HG03097 (cell line): ENCODE measurements at regions not wholly inside any gene's neighbourhood (a gene's known extent, or its start where the extent isn't known, plus 50 kb on each side); places are given as distances from the start of the nearest gene placed in this dataset.

Experiments used
- ATAC-seq: cut with Tn5 transposase; IDR thresholded peaks from one replicate; pipeline ENCODE4 v1.9.1; 2021; ENCODE audit not compliant: unreplicated experiment, low FRiP score

GRCh38 chr22:48953103-48953720 lies 874.5 kb downstream of the BRD1 start:
- ATAC-seq: no peak

DNA sequence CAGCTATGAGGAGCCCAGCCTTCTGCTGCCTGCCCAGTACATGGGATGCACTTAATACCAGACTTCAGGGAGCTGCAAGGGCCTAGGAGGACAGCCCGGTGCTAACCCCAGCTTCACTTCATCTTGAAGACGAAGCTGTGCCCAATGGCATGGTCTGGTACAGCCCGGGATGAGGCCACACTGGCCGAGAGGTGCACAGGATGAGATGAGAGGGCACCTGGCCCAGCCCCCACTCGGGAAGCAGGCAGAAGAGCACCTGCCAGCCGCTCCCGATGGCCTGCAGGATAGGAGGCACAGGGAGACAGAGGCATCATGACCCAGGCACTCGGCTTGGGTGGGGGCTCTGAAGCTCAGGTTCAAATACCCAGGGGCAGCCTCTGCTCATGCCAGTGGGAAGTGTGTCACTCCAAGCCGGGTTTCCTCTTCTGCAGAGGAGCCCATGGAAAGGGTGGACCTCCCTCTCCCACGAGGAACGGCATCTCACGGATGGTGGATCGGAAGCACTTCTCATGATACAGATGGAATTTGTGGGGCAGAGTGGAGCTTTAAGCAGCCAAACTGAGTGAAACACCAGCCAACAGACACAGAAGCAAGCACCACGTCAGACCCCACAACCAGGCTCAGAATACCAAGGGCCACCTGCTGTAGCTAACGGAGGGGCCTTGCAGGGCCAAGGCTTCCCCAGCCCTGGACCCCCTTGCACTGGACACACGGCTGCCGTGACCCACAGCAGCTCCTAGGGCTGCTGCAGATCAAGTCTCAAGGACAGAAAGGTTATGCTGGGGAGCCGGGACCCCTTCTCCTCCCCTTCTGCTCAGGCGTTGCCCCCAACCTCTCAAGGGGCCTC lies 875.2 kb downstream of the BRD1 start:
- ATAC-seq: no peak

- no peak for ATAC-seq
Measured at GRCh38 chr22:48951836-48952235, 875.8 kb downstream of the BRD1 start.

DNA sequence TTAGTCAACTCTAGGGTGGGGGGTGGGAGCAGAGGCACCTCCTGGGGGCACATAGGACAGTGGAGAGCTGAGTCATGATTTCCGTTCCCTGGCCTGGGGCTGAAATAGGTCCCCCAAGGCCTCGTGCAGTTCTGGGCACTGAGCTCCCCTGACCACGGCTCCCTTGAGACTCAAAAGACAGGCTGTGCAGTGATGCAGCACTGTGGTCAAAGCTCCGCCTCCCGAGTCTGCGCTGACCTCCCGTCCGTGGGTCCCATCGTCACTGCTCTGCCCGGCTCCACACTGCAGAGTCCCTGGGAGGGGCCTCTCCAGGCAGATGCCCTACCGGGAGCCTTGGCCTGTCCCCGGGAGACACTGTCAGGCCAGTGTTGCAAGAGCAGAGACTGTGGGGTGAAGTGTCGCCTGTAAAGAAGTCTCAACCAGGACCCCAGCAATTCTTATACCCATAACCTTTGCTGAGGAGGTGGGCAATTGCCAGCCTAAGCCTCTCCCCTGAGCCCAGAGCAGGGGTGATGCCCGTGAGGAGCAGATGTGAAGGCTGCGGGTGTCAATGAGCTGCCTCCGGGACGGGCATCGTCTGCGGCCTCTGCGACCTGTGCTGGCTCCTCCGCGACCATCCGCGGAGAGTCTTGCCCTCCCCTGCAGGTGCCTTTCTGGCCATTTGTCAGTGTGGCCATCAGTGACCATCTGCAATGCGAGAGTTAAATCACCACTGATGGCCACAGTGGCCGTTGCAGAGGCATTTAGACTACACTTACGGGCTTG lies 877.3 kb downstream of the BRD1 start:
- ATAC-seq: no peak

DNA sequence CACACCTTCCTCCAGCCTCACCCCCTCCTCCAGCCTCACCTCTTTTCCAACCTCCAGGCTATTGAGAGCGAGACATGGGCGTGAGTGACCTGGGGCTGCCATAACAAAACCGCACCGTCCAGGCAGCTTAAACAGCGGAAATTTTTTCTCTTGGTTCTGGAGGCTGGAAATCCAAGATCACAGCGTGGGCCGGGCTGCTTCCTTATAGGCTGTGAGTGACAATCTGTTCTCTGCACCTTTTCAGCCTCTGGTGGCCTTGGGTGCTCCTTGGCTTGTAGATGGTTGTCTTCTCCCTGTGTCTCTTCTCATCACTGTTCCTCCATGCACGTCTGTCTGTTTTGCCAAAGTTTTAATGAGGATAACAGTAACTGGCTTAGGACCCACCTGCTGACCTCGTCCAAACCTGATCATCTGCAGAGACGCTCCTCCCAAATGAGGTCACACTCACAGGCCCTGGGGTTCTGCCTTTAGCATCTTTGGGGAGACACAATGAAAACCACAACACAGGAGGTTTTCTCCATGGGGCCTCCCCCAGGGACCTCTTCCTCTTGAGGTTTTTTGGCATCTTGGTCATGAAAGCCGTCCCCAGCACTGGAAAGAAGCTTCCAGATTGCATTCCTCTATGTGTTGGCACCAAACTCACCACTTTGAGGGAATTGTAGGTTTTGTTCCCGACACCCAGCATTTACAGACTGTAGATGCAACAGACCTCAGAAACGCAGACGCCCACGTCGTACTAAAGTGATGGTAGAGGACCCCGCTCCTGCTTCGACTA lies 878.1 kb downstream of the BRD1 start:
- ATAC-seq: no peak

DNA sequence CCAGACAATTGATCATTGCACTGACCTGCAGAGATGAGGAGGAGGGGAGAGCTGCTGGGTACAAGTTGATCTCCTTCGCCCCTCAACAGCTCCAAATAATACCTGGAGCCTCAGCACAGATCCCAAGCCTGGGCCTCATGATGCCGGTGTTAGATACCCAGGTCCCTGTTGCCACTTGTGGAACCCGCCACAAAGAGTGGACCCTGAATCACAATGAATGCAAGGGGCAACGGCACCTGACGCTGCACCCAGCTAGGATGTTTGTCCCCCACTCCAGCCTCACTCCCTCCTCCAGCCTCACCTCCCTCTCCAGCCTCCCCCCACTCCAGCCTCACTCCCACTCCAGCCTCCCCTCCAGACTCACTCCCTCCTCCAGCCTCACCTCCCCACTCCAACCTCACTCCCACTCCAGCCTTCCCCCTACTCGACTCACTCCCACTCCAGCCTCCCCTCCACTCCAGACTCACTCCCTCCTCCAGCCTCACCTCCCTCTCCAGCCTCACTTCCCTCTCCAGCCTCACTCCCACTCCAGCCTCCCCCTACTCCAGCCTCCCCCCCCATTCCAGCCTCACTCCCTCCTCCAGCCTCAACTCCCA lies 879.0 kb downstream of the BRD1 start:
- ATAC-seq: no peak

GRCh38 chr22:48947636-48948035 lies 880.0 kb downstream of the BRD1 start:
- ATAC-seq: no peak

- no peak for ATAC-seq
Measured at GRCh38 chr22:48945621-48946458, 881.8 kb downstream of the BRD1 start.

DNA sequence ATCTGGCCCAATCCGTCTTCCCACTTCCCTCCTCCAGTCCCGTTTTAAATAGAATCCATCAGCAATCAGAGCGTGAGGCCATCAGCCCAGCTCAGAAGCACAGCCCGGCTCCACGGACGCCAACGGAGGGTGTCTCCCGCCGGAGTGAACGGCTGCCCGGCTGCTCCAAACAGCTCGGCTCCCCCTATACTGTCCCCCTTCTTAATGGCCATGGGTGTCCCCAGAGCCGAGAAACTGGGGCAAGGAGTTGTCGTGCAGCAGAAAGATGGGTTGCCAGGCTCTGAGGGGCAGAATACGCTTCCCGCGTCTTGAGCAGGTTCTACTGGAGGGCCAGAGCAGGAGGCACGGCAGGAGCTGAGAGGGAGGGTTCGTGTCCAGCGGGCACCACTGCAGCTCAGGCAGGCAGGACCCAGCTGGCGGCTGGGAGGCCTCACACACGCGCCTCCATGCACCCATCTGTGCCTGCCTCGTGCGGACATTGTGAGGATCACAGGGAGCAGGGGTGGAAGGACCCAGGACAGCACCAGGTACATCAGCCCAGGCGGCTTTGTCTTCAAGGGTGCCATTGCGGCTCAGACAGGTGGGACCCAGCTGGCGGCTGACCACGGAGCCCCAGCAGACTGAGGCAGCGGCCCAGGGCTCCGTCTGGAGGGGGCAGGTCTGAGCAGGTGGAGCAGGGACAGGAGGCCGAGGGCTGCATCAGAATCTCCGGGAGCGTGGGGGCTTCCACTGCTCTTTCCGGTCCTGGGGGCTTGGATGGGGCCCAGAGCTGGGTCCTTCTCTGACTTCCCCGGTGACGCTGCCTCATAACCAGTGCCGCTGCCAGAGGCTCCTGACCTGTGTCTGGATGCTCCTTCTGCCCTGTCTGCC lies 882.7 kb downstream of the BRD1 start:
- ATAC-seq: no peak

DNA sequence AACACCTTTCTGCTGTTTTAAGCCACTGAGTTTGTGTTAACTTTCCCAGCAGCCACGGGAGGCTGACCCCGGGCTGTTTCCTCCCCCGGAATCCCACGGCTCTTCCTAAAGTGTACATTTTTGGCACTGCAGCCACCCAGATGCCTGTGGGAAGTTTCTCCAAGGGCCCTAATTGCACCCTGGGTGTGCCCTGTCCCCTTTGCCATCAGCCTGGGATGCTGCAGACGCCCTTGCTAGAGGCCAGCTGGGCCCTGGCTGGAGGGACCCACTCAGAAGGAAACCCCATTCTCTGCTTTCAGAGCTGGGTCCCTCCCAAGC lies 883.3 kb downstream of the BRD1 start:
- ATAC-seq: no peak

DNA sequence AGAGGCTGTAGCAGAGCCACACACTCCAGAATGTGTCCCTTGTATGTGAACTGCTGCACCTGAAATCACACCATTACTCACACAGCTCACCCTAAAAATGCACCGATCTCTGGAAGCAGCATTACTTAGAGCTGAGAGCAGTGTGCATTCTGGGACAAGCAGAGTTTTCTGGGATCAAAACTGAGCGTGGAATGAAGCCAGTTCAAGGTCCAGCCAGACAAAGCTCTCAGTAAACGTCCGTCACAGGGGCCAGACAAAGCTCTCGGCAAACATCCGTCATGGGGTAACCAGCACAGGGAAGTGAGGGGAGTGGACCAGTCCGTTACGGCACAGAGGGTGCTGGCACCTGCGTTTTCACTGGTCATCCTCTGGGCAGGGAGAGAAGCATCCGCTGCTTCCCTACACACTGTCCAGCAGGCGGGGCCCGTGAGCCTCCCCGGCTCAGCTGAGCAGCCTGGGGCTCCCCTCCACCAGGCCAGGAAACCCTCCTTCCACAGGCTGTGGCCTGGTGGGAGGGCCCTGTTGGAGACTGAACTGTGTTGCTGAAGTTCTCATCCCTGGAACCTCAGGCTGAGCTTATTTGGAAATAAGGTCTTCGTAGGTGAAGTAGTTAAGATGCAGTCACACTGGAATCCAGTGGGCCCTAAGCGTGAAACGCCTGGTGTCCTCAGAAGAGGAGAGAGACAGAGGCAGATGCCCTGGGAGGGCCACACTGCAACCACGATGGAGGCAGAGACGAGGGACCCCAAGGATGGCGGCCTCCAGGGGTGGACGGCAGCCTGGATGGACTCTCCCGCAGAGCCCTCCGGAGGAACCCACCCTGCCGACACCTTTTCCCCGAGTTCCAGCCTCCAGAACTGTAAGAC lies 883.9 kb downstream of the BRD1 start:
- ATAC-seq: no peak

- ATAC-seq: no peak
Measured at GRCh38 chr22:48942698-48943566, 884.7 kb downstream of the BRD1 start.

DNA sequence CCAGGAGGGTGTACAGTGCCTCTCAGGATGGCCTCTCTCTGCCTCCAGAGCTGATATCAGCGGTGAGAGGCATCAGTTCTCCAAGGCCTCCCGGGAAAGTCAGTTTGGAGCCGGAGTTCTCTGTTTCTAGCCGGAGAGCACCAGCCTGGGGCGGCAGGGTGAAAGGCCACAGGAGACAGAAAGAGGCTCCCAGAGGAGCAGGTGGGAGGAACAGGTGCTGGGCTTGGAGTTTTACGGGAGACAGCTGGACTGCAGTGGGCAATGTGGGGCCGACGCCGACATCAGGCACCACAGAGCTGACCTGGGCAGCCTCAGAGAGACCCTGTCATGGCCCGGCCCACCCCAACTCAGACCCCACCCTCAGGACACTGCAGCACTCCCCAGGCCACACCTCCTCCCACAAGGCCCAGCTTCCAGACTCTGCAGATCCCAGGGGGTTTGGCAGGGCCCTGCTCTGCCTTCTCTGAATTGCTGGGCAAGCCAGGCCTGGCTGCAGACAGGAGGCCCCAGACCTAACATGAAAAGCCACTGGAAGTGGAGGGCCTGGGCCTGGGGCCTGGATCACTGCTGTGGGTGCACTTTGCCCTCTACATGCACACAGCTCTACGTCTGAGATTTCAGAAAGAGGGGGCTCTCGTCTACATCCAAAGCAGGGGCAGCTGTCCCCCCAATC lies 885.6 kb downstream of the BRD1 start:
- no peak for ATAC-seq

GRCh38 chr22:48941033-48941902 lies 886.4 kb downstream of the BRD1 start:
- ATAC-seq: no peak

DNA sequence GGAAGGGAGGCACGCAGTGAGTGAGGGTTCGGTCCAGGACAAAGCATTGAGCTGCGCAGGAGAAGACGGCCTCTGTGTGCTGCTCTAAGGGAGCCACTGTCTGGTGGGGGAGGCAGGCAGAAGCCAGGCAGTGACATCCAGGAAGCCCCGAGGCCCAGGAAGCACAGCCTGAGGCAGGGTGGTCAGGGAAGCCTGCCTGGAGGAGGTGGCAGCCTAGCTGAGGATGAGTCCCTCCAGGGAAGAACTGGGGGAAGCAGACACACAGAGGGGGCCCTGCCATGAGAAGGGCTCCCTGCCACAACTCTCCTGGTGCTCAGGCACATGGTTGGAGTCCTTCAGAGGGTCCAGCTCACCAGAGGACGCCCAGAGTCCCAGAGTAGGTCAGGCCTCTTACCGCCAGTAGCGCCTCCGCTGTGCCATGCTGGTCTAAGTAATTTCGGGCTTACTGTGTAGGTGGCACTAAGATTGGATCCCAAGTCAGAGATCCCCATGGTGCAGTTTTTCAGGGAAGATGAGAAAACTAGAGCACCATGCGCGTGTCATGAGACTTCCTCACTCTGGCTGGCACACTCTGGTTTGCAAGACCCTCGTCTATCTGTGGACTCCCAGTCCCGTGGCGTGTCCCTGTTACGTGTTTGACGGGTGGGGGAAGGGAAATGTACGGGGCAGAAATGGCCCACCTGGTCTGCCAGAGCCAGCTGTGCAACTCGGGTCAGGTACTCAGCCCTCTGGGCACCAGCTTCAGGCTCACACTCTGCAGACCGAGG lies 887.2 kb downstream of the BRD1 start:
- ATAC-seq: no peak
